Vagina (tissue), 2 donors: ENCODE measurements at regions not wholly inside any gene's neighbourhood (a gene's known extent, or its start where the extent isn't known, plus 50 kb on each side); places are given as distances from the start of the nearest gene placed in this dataset.
A peak's percentile ranks its signal among the peaks of the same experiment; 100 is the strongest.

Experiments used
- DNase-seq, 2 donors: peaks; one replicate each; pipeline ENCODE4 v3.0.0-alpha.2; 2017; ENCODE audit errors: extremely low spot score in 2 of 2
- H3K27ac ChIP-seq: fragments of 200-600 bp; sonication (generic); one replicate; pipeline ENCODE4 v1.5.1; 2019
- H3K27me3 ChIP-seq: fragments of 200-600 bp; sonication (generic); one replicate; pipeline ENCODE4 v1.5.1; 2019
- H3K36me3 ChIP-seq, 2 donors: fragments of 200-600 bp; sonication (generic); one replicate each; pipeline ENCODE4 v1.5.1; 2017 to 2019
- H3K4me1 ChIP-seq: fragments of 200-600 bp; sonication (generic); one replicate; pipeline ENCODE4 v1.5.1; 2019
- H3K4me3 ChIP-seq, 2 donors: fragments of 200-600 bp; sonication (generic); 1 replicate in 1 of 2; 2 replicates in 1 of 2; pipeline ENCODE4 v1.5.1; 2016 to 2019
- H3K9me3 ChIP-seq: fragments of 200-600 bp; sonication (generic); one replicate; pipeline ENCODE4 v1.5.1; 2019
- POLR2A ChIP-seq, 2 donors: fragments of 450-650 bp; IDR thresholded peaks; one replicate each; pipeline ENCODE4 v1.6.1; 2017; ENCODE audit warnings: antibody characterized with exemption in 2 of 2, mild to moderate bottlenecking in 2 of 2, moderate library complexity in 2 of 2
- POLR2AphosphoS5 ChIP-seq, 2 donors: sonication (generic); formaldehyde crosslinking; IDR thresholded peaks; one replicate each; pipeline ENCODE4 v1.9.0; 2017; ENCODE audit warnings: antibody characterized with exemption in 2 of 2, mild to moderate bottlenecking in 2 of 2, low read depth in 1 of 2; ENCODE audit not compliant: insufficient read depth in 1 of 2
- intact Hi-C: fragments of 100-400 bp; cut with DNase I; formaldehyde crosslinking; loops from one replicate; pipeline ENCODE4 v1.15.1; 2023
- TF ChIP-seq, protein P1 (sequence below), 3 experiments: fragments of 450-650 bp in 2 of 3; fragments of 200-600 bp in 1 of 3; sonication (generic) in 1 of 3; IDR thresholded peaks; one replicate each; pipeline ENCODE4 v1.5.1; 2017 to 2019; ENCODE audit warnings: antibody characterized with exemption in 3 of 3, mild to moderate bottlenecking in 2 of 3, moderate library complexity in 2 of 3

DNA sequence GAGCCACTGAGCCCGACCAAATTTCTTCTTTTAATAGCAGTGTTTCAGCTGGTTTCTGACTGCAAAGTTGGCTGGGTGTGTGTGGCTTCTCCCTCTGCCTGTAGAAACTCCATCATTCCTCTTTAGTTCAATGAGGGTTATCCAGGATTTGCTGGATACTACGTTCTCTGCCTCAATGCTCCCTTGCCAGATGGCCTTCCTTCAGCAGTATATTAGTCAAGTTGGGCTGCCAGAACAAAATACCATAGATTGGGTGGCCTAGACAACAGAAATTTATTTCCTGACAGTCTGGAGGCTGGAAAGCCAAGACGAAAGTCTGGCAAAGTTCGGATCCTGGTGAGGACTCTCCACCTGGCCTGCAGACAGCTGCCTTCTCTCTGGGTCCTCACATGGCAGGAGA lies 103.7 kb downstream of the NOG start:
- Histone ChIP-seq H3K9me3 (no peaks in the 10 kb centered on the region), H3K27me3 (no peaks in the 10 kb centered on the region), H3K4me1 (peaks cover 16% of the 10 kb centered on the region), H3K27ac (no peak overlapping the region), H3K36me3 (no peaks in the 10 kb centered on the region), H3K4me3 (no peak overlapping the region)
- no peak for DNase-seq
- no peak for TF ChIP-seq POLR2AphosphoS5 (IDR thresholded peaks at IDR 0.05; ENCODE audit: insufficient read depth in 1 of 2, low read depth in 1 of 2)
- TF ChIP-seq, protein P1, sequence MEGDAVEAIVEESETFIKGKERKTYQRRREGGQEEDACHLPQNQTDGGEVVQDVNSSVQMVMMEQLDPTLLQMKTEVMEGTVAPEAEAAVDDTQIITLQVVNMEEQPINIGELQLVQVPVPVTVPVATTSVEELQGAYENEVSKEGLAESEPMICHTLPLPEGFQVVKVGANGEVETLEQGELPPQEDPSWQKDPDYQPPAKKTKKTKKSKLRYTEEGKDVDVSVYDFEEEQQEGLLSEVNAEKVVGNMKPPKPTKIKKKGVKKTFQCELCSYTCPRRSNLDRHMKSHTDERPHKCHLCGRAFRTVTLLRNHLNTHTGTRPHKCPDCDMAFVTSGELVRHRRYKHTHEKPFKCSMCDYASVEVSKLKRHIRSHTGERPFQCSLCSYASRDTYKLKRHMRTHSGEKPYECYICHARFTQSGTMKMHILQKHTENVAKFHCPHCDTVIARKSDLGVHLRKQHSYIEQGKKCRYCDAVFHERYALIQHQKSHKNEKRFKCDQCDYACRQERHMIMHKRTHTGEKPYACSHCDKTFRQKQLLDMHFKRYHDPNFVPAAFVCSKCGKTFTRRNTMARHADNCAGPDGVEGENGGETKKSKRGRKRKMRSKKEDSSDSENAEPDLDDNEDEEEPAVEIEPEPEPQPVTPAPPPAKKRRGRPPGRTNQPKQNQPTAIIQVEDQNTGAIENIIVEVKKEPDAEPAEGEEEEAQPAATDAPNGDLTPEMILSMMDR (IDR thresholded peaks at IDR 0.05), result no peak
- TF ChIP-seq POLR2A (IDR thresholded peaks at IDR 0.05), result no peak
- intact Hi-C loops, result no loop called here

- intact Hi-C loops, result no loop called here
- no peak overlapping the region for H3K27ac ChIP-seq
- H3K27me3 ChIP-seq, result no peaks in the 10 kb centered on the region
- H3K36me3 ChIP-seq, result no peaks in the 10 kb centered on the region
- H3K4me3 ChIP-seq, result no peak overlapping the region
- H3K4me1 ChIP-seq, result peaks cover 16% of the 10 kb centered on the region
- no peak for DNase-seq
- TF ChIP-seq POLR2A (IDR thresholded peaks at IDR 0.05) (no peak), POLR2AphosphoS5 (IDR thresholded peaks at IDR 0.05; ENCODE audit: insufficient read depth in 1 of 2, low read depth in 1 of 2) (peak; percentile 38 to 50)
- TF ChIP-seq, protein P1 (IDR thresholded peaks at IDR 0.05), result no peak
- H3K9me3 ChIP-seq, result no peaks in the 10 kb centered on the region
Measured at GRCh38 chr17:56699186-56699894, 105.8 kb downstream of the NOG start.

GRCh38 chr17:56700919-56701420 lies 107.5 kb downstream of the NOG start:
- TF ChIP-seq POLR2AphosphoS5 (IDR thresholded peaks at IDR 0.05; ENCODE audit: insufficient read depth in 1 of 2, low read depth in 1 of 2) (no peak), POLR2A (IDR thresholded peaks at IDR 0.05) (no peak)
- TF ChIP-seq, protein P1 (IDR thresholded peaks at IDR 0.05), result no peak
- Histone ChIP-seq H3K36me3 (no peaks in the 10 kb centered on the region), H3K4me3 (no peak overlapping the region), H3K4me1 (peaks cover 16% of the 10 kb centered on the region), H3K9me3 (no peaks in the 10 kb centered on the region), H3K27ac (no peak overlapping the region), H3K27me3 (no peaks in the 10 kb centered on the region)
- intact Hi-C loops, result no loop called here
- DNase-seq, result no peak

DNA sequence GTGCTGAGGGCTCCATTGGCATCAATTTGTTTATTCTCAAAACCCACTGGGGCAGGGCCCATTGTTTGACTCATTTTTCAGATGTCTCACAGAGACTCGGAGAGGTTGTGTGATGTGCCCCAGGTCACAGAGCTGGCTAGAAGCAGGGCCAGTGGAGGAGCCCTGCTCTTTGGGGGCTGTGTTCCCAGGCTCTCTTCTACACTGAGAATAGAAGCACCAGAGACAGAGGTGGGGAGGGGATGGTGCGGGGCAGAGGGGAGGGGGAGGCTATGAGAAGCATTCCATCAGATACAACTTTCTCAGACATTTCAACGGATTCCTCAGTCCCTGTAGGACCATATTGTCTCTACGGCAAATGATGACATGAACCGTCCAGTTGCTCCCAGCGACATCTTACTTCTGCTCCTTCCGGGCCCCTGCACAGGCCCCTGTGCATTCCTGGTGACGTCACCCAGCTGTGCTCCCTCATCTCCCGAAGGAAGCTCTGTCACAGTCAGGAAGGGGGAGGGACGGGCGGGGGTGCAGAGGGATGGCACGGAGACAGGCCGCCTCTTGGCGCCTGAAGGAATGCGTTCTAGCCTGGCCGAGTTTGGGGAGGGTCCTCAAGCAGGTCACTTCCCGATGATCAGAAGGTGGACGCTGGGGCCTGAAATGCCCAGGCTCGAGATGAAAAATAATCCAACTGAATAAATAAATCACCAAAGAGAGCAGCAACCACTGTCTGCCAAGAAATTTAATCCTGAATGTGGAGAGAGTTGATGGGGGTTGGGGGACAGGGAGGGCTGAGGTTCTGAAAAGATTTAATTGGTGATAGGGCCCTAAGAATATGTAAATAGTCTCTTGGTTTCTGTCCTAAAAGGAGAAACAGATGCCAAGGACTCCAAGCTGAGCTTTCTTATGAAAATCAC lies 114.1 kb downstream of the NOG start:
- Histone ChIP-seq H3K9me3 (no peaks in the 10 kb centered on the region), H3K36me3 (no peaks in the 10 kb centered on the region), H3K4me3 (no peak overlapping the region), H3K4me1 (no peaks in the 10 kb centered on the region), H3K27ac (no peak overlapping the region), H3K27me3 (no peaks in the 10 kb centered on the region)
- no peak for DNase-seq
- intact Hi-C loops, result no loop called here
- TF ChIP-seq, protein P1 (IDR thresholded peaks at IDR 0.05), result no peak
- TF ChIP-seq POLR2A (IDR thresholded peaks at IDR 0.05) (no peak), POLR2AphosphoS5 (IDR thresholded peaks at IDR 0.05; ENCODE audit: insufficient read depth in 1 of 2, low read depth in 1 of 2) (no peak)
